ENCODE measurements at regions not wholly inside any gene's neighbourhood (a gene's known extent, or its start where the extent isn't known, plus 50 kb on each side); places are given as distances from the start of the nearest gene placed in this dataset.

DNA sequence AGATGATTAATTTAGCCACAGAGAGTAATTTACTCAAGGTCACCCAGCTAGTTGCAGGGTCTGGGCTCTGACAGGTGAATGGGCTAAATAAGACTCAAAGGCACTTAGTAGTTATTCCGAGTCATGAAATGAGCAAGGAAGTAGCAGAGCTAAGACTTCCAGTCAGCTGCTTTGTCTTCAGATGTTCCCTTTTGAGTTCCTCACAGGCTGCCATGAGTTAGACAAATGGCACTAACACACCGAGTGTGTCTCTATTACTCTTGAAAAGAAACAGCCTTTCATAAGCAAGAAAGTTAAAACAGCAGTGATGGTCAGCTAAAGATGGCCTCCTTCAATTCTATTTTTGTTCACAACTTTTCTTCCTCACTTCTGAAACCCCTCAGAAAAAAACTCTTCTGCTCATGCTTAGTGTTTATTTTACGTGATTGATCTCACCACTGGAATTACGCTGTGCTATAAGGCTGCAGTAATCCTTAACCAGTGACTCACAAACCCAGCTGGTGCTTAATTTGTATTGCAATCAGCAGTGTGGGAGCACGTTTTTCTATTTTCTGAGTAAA, 389.1 kb downstream of the AASDHPPT start:
- no peak for TF ChIP-seq ZNF624 (tag by site-specific recombination; IDR thresholded peaks at IDR 0.05)
- no peak for TF ChIP-seq ZNF654 (tag by site-specific recombination; IDR thresholded peaks at IDR 0.05; ENCODE audit: low read depth)
- TF ChIP-seq, protein P1, sequence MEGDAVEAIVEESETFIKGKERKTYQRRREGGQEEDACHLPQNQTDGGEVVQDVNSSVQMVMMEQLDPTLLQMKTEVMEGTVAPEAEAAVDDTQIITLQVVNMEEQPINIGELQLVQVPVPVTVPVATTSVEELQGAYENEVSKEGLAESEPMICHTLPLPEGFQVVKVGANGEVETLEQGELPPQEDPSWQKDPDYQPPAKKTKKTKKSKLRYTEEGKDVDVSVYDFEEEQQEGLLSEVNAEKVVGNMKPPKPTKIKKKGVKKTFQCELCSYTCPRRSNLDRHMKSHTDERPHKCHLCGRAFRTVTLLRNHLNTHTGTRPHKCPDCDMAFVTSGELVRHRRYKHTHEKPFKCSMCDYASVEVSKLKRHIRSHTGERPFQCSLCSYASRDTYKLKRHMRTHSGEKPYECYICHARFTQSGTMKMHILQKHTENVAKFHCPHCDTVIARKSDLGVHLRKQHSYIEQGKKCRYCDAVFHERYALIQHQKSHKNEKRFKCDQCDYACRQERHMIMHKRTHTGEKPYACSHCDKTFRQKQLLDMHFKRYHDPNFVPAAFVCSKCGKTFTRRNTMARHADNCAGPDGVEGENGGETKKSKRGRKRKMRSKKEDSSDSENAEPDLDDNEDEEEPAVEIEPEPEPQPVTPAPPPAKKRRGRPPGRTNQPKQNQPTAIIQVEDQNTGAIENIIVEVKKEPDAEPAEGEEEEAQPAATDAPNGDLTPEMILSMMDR (tag by site-specific recombination; IDR thresholded peaks at IDR 0.05) = no peak
- TF ChIP-seq ZNF138 (tag by site-specific recombination; IDR thresholded peaks at IDR 0.05; ENCODE audit: borderline replicate concordance) = no peak

All from HEK293 (cell line).